Limb (tissue), 2 donors: ENCODE measurements at regions not wholly inside any gene's neighbourhood (a gene's known extent, or its start where the extent isn't known, plus 50 kb on each side); places are given as distances from the start of the nearest gene placed in this dataset.

Experiments
- DNase-seq, 2 donors: peaks; one replicate each; pipeline ENCODE4 v3.0.0-alpha.2; 2016; ENCODE audit errors: extremely low spot score in 2 of 2

DNA sequence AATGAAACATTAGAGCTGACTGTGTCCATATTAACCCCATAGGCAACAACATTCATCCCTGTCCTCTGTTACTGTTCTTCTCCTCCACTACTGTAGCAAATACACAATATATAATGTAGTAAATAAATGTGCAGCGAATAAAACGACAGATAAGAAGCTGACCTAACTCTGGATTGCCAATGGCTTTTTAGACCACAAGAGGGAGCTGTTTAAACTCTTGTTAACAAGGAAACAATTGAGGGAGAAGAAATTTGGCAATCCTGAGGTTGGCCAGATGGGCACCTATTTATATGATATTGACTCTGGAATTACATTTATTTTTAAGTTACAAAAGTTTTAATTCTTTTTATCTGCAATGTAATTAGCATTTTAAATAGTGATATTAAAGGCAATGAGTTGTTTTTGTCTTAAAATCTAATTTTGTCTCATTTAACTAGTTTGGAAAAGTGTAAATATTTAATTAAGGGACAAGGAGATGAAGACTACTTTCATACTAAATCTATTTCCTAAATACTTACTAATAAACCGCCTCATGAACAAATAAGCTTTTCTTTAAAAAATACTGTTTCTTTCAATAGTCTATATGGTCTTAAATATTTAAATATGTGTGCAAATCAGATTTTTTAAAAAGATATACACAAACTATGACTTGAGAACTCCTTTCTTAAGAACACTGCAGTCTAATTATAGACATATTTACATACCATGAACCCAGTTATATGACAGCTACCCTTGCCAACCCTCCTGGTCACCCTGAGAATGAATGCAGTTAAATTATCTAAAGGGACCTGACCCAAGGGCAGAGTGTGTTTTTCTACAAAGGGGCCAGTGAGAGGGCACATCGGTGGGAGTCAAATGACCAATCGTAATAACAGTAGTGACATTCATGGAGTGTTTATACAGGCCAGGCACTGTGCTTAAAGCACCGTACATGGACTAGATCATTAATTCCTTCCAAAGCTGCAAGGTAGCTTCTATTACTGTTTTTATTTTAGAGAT, 52.9 kb upstream of the HPF1 start:
- peak in 1 of 2 donors; percentile 68 for DNase-seq

DNA sequence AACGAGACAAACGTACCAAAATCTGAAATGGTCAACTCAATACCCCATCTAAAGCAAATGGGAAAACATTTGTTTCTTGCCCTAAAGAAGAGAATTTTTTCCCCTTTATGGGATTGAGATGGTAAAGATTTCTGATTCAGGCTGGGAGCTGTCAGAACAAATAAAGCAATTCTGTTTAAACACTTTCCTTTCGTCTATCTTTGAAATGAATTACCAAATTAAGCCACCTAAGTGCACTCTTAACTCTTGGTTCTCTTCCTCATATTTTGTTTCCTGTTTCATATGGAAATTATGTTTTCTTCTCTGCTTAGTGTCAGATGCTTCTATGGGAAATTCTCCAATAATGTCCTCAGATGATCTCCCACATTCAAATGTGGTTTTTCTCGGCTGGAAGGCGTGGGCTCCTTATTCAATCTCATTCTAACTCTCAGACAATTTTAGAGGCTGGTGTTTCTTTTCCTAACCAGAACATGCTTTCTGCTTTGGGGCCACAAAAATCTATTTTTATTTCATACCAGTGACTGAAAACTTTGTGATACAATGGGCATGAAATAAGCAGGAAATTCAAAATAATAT, 50.3 kb upstream of the HPF1 start:
- DNase-seq, result no peak
